Erythroblast (primary cell): ENCODE measurements at regions not wholly inside any gene's neighbourhood (a gene's known extent, or its start where the extent isn't known, plus 50 kb on each side); places are given as distances from the start of the nearest gene placed in this dataset.

Experiments used
- GATA1 ChIP-seq: IDR thresholded peaks from 2 replicates; pipeline ENCODE4 v1.6.1; 2011; ENCODE audit warnings: low read depth, mild to moderate bottlenecking, control low read depth, low read length, moderate library complexity
- POLR2A ChIP-seq: IDR thresholded peaks from 2 replicates; pipeline ENCODE4 v1.6.1; 2011; ENCODE audit warnings: mild to moderate bottlenecking, low read length

- no peak for TF ChIP-seq POLR2A
- no peak for TF ChIP-seq GATA1
These were observed 211.2 kb upstream of the PMEPA1 start for GRCh38 chr20:57920971-57921370.
